ENCODE measurements at regions not wholly inside any gene's neighbourhood (a gene's known extent, or its start where the extent isn't known, plus 50 kb on each side); places are given as distances from the start of the nearest gene placed in this dataset.

DNA sequence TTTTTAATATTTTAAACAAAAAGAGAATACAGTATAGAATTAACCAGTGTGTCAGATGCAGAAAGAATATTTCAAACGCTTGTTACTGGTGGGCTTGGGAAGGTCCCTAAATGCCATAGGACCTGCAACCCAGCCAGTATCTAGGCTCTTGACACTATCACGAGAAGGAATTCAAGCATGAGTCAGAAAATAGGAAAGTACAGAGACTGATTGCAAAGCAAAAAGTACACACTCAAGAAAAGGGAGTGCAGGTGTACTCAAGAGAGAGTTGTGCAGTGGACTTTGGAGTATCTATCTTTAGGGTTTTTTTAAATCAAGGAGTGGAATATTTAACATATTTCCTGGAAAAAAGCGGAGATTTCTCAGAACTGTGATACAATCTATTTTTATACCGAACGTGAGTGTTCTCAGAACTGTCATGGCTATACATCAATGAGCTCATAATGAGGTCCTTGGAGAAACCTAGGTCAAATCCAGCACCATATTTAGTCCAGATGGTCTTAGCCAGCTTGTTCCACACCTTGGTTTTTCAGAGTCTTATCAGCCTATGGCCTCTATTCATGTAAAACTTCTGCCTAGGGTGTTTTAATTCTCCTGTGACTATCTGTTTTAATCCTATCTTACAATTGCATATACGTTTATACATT is 291.8 kb upstream of the FAT4 start (continued):
- TF ChIP-seq, protein P1, sequence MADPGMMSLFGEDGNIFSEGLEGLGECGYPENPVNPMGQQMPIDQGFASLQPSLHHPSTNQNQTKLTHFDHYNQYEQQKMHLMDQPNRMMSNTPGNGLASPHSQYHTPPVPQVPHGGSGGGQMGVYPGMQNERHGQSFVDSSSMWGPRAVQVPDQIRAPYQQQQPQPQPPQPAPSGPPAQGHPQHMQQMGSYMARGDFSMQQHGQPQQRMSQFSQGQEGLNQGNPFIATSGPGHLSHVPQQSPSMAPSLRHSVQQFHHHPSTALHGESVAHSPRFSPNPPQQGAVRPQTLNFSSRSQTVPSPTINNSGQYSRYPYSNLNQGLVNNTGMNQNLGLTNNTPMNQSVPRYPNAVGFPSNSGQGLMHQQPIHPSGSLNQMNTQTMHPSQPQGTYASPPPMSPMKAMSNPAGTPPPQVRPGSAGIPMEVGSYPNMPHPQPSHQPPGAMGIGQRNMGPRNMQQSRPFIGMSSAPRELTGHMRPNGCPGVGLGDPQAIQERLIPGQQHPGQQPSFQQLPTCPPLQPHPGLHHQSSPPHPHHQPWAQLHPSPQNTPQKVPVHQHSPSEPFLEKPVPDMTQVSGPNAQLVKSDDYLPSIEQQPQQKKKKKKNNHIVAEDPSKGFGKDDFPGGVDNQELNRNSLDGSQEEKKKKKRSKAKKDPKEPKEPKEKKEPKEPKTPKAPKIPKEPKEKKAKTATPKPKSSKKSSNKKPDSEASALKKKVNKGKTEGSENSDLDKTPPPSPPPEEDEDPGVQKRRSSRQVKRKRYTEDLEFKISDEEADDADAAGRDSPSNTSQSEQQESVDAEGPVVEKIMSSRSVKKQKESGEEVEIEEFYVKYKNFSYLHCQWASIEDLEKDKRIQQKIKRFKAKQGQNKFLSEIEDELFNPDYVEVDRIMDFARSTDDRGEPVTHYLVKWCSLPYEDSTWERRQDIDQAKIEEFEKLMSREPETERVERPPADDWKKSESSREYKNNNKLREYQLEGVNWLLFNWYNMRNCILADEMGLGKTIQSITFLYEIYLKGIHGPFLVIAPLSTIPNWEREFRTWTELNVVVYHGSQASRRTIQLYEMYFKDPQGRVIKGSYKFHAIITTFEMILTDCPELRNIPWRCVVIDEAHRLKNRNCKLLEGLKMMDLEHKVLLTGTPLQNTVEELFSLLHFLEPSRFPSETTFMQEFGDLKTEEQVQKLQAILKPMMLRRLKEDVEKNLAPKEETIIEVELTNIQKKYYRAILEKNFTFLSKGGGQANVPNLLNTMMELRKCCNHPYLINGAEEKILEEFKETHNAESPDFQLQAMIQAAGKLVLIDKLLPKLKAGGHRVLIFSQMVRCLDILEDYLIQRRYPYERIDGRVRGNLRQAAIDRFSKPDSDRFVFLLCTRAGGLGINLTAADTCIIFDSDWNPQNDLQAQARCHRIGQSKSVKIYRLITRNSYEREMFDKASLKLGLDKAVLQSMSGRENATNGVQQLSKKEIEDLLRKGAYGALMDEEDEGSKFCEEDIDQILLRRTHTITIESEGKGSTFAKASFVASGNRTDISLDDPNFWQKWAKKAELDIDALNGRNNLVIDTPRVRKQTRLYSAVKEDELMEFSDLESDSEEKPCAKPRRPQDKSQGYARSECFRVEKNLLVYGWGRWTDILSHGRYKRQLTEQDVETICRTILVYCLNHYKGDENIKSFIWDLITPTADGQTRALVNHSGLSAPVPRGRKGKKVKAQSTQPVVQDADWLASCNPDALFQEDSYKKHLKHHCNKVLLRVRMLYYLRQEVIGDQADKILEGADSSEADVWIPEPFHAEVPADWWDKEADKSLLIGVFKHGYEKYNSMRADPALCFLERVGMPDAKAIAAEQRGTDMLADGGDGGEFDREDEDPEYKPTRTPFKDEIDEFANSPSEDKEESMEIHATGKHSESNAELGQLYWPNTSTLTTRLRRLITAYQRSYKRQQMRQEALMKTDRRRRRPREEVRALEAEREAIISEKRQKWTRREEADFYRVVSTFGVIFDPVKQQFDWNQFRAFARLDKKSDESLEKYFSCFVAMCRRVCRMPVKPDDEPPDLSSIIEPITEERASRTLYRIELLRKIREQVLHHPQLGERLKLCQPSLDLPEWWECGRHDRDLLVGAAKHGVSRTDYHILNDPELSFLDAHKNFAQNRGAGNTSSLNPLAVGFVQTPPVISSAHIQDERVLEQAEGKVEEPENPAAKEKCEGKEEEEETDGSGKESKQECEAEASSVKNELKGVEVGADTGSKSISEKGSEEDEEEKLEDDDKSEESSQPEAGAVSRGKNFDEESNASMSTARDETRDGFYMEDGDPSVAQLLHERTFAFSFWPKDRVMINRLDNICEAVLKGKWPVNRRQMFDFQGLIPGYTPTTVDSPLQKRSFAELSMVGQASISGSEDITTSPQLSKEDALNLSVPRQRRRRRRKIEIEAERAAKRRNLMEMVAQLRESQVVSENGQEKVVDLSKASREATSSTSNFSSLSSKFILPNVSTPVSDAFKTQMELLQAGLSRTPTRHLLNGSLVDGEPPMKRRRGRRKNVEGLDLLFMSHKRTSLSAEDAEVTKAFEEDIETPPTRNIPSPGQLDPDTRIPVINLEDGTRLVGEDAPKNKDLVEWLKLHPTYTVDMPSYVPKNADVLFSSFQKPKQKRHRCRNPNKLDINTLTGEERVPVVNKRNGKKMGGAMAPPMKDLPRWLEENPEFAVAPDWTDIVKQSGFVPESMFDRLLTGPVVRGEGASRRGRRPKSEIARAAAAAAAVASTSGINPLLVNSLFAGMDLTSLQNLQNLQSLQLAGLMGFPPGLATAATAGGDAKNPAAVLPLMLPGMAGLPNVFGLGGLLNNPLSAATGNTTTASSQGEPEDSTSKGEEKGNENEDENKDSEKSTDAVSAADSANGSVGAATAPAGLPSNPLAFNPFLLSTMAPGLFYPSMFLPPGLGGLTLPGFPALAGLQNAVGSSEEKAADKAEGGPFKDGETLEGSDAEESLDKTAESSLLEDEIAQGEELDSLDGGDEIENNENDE (IDR thresholded peaks at IDR 0.05; ENCODE audit: insufficient replicate concordance, low read length) = no peak
- no peak for TF ChIP-seq ZNF274 (IDR thresholded peaks at IDR 0.05; ENCODE audit: borderline replicate concordance, extremely low read depth, low read length)
- no peak for TF ChIP-seq TAF1 (IDR thresholded peaks at IDR 0.05; ENCODE audit: low read depth, low read length)
- TF ChIP-seq CHD1 (IDR thresholded peaks at IDR 0.05; ENCODE audit: low read depth, low read length) = no peak
- no peak for TF ChIP-seq JUND (IDR thresholded peaks at IDR 0.05; ENCODE audit: low read length)
- TF ChIP-seq RAD21 (IDR thresholded peaks at IDR 0.05 in 1 of 2, conservative IDR thresholded peaks at IDR 0.05 in 1 of 2; ENCODE audit: low read depth in 2 of 2, low read length in 2 of 2) = no peak

Data from H1 (cell line).